ENCODE measurements at regions not wholly inside any gene's neighbourhood (a gene's known extent, or its start where the extent isn't known, plus 50 kb on each side); places are given as distances from the start of the nearest gene placed in this dataset.

DNA sequence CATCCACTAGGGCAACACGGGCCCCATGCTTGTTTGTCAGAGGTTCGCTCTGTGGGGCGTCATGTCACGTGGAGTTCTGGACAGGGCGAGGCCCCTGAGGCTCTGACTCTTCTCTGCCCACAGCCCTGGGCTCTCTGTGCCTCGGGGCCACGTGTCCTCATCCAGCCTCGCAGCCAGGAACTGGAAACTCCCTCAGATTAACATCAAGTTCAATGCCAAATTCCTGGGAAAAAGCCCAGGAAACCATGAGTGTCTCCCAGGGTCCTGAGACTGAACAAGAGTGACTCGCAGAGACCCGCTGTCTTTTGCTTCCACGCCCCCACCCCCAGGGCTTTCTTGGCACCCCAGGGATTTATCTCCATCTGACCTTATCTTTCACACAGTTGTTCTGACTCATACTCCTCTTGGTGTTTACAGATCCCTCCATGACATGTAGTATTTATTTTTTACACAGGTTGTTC, 174.0 kb upstream of the PIEZO2 start:
- Histone ChIP-seq H3K4me3 (replicated peaks in 1 of 2; ENCODE audit: low read depth in 1 of 2, low read length in 2 of 2) (no peak overlapping the region), H3K4me2 (ENCODE audit: low read length) (no peak overlapping the region), H3K27ac (ENCODE audit: low read depth, low read length) (no peak overlapping the region), H3K4me1 (ENCODE audit: control insufficient read depth in 1 of 2, insufficient read depth in 2 of 2, low read length in 2 of 2) (peaks cover 0 to 12% of the 10 kb centered on the region in 2 experiments; a peak in 2 of 4 replicates), H3K27me3 (ENCODE audit: insufficient read depth, low read length) (no peaks in the 10 kb centered on the region), H3K9me2 (ENCODE audit: insufficient read depth) (no peaks in the 10 kb centered on the region), H3K9ac (ENCODE audit: low read length) (no peak overlapping the region), H3K36me3 (ENCODE audit: control insufficient read depth in 1 of 2, insufficient read depth in 2 of 2, low read length in 2 of 2) (no peaks in the 10 kb centered on the region), H3K9me3 (ENCODE audit: control insufficient read depth in 1 of 2, insufficient read depth in 1 of 2, low read depth in 1 of 2, low read length in 2 of 2) (no peaks in the 10 kb centered on the region), H2AFZ (ENCODE audit: low read depth, low read length, poor library complexity, severe bottlenecking) (no peak overlapping the region), H4K20me1 (ENCODE audit: insufficient read depth) (no peaks in the 10 kb centered on the region), H3K79me2 (ENCODE audit: insufficient read depth, low read length) (no peaks in the 10 kb centered on the region)
- ChIA-PET CTCF (interaction anchor here (1.0 kb wide), 1 partner anchor 13 kb away, joined by 3 read pairs; no protein-coding TSS in a partner anchor), POLR2A (no interaction called here), RAD21 (ENCODE audit: low non-redundant PET in 1 of 2, low total read pairs in 2 of 2, uncharacterized antibody in 2 of 2, unreplicated experiment in 2 of 2) (no interaction called here)
- intact Hi-C loops (cut with micrococcal nuclease), result no loop called here
- no peak for DNase-seq (ENCODE audit: low read depth, low spot score)
- BruUV-seq (replicated peaks), result no TSS peak
- peak; percentile 42; the same call in 1 of the 2 replicates for ATAC-seq
- no peak for TF ChIP-seq POLR2A (IDR thresholded peaks at IDR 0.05; ENCODE audit: borderline replicate concordance, extremely low read depth, insufficient read depth, insufficient read length)

DNA sequence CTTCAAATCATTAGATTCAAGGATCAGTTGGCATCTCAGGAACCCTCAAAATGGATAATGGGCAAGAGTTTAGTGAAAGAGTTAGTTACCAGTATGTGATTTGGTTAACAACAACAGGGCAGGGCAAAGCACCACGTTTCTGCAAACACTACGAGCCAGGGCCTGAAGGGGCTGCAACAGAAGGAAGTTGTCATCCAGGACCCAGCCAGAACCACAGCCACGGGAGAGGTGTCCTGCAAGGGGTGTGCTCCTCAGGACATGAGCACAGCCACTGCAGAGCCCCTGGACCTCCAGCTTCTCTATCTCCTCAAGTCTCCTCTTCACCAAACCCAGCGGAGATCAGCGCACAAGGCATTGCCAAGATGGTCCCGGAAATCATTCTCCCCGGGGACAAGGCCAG, 173.3 kb upstream of the PIEZO2 start:
- CTCF ChIA-PET, result no interaction called here
- H3K36me3 ChIP-seq (ENCODE audit: control insufficient read depth in 1 of 2, insufficient read depth in 2 of 2, low read length in 2 of 2), result no peaks in the 10 kb centered on the region
- no peak for DNase-seq (ENCODE audit: low read depth, low spot score)
- TF ChIP-seq FOSL1 (IDR thresholded peaks at IDR 0.05; ENCODE audit: low read depth) (no peak), POLR2A (IDR thresholded peaks at IDR 0.05; ENCODE audit: borderline replicate concordance, extremely low read depth, insufficient read depth, insufficient read length) (no peak), EZH2phosphoT487 (IDR thresholded peaks at IDR 0.05; ENCODE audit: borderline replicate concordance) (no peak)
- TF ChIP-seq, protein P1, sequence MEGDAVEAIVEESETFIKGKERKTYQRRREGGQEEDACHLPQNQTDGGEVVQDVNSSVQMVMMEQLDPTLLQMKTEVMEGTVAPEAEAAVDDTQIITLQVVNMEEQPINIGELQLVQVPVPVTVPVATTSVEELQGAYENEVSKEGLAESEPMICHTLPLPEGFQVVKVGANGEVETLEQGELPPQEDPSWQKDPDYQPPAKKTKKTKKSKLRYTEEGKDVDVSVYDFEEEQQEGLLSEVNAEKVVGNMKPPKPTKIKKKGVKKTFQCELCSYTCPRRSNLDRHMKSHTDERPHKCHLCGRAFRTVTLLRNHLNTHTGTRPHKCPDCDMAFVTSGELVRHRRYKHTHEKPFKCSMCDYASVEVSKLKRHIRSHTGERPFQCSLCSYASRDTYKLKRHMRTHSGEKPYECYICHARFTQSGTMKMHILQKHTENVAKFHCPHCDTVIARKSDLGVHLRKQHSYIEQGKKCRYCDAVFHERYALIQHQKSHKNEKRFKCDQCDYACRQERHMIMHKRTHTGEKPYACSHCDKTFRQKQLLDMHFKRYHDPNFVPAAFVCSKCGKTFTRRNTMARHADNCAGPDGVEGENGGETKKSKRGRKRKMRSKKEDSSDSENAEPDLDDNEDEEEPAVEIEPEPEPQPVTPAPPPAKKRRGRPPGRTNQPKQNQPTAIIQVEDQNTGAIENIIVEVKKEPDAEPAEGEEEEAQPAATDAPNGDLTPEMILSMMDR (IDR thresholded peaks at IDR 0.05 in 2 of 3, conservative IDR thresholded peaks at IDR 0.05 in 1 of 3; ENCODE audit: borderline replicate concordance in 1 of 3, insufficient read depth in 1 of 3, low read depth in 2 of 3, low read length in 2 of 3), result 0 out of 6 replicates have a peak, but pooled peaks of 1 of the 3 experiments have one; percentile 13
- no peak overlapping the region for H3K27ac ChIP-seq (ENCODE audit: low read depth, low read length)
- H3K9me2 ChIP-seq (ENCODE audit: insufficient read depth), result no peaks in the 10 kb centered on the region
- no TSS peak for BruUV-seq (replicated peaks)
- H3K79me2 ChIP-seq (ENCODE audit: insufficient read depth, low read length), result no peaks in the 10 kb centered on the region
- no peak overlapping the region for H3K4me2 ChIP-seq (ENCODE audit: low read length)
- H3K4me3 ChIP-seq (replicated peaks in 1 of 2; ENCODE audit: low read depth in 1 of 2, low read length in 2 of 2), result no peak overlapping the region
- H3K9me3 ChIP-seq (ENCODE audit: control insufficient read depth in 1 of 2, insufficient read depth in 1 of 2, low read depth in 1 of 2, low read length in 2 of 2), result no peaks in the 10 kb centered on the region
- intact Hi-C loops (cut with micrococcal nuclease), result no loop called here
- H4K20me1 ChIP-seq (ENCODE audit: insufficient read depth), result no peaks in the 10 kb centered on the region
- H3K9ac ChIP-seq (ENCODE audit: low read length), result no peak overlapping the region
- 0 out of 2 replicates have a peak, but pooled peaks cover 2% of the 10 kb centered on the region for H3K27me3 ChIP-seq (ENCODE audit: insufficient read depth, low read length)
- no peak overlapping the region for H2AFZ ChIP-seq (ENCODE audit: low read depth, low read length, poor library complexity, severe bottlenecking)
- RAD21 ChIA-PET (ENCODE audit: low non-redundant PET in 1 of 2, low total read pairs in 2 of 2, uncharacterized antibody in 2 of 2, unreplicated experiment in 2 of 2), result no interaction called here
- H3K4me1 ChIP-seq (ENCODE audit: control insufficient read depth in 1 of 2, insufficient read depth in 2 of 2, low read length in 2 of 2), result peaks cover 0 to 12% of the 10 kb centered on the region in 2 experiments; a peak in 2 of 4 replicates
- POLR2A ChIA-PET, result no interaction called here
- ATAC-seq, result peak; percentile 63

Data from HCT116 (cell line).